ENCODE measurements at regions not wholly inside any gene's neighbourhood (a gene's known extent, or its start where the extent isn't known, plus 50 kb on each side); places are given as distances from the start of the nearest gene placed in this dataset.

- POLR2A ChIA-PET: no interaction called here
Observed at GRCh38 chr3:153268564-153269279, 106.7 kb downstream of the RAP2B start.

GRCh38 chr3:153269730-153270129 is 107.7 kb downstream of the RAP2B start:
- ChIA-PET CTCF (interaction anchor here (1.6 kb wide), 1 partner anchor 36 kb away, joined by 3 read pairs; no protein-coding TSS in a partner anchor), POLR2A (no interaction called here)
- no peak for DNase-seq (ENCODE audit: extremely low spot score)
- no peak for TF ChIP-seq CTCF (IDR thresholded peaks at IDR 0.05; ENCODE audit: control extremely low read depth, extremely low read depth, low read depth, missing control alignments)

More at GRCh38 chr3:153268564-153269279, 106.7 kb downstream of the RAP2B start:
- CTCF ChIA-PET: interaction anchor here (0.9 to 1.6 kb wide), 4 partner anchors 11 to 35 kb away, joined by 3 to 4 read pairs (median 3); no protein-coding TSS in a partner anchor
- TF ChIP-seq CTCF (IDR thresholded peaks at IDR 0.05; ENCODE audit: control extremely low read depth, extremely low read depth, low read depth, missing control alignments): no peak
- DNase-seq (ENCODE audit: extremely low spot score): no peak

- TF ChIP-seq CTCF (IDR thresholded peaks at IDR 0.05; ENCODE audit: control extremely low read depth, extremely low read depth, low read depth, missing control alignments): no peak
- no peak for DNase-seq (ENCODE audit: extremely low spot score)
- ChIA-PET POLR2A (no interaction called here), CTCF (interaction anchor here (1.4 to 1.7 kb wide), 4 partner anchors 10 to 19 kb away, joined by 3 to 5 read pairs (median 4); no protein-coding TSS in a partner anchor)
Observed at GRCh38 chr3:153273217-153273616, 111.2 kb downstream of the RAP2B start.

- no peak for TF ChIP-seq CTCF (IDR thresholded peaks at IDR 0.05; ENCODE audit: control extremely low read depth, extremely low read depth, low read depth, missing control alignments)
- ChIA-PET CTCF (interaction anchor here (1.4 to 1.7 kb wide), 3 partner anchors 11 to 19 kb away, joined by 3 to 5 read pairs (median 5); no protein-coding TSS in a partner anchor), POLR2A (no interaction called here)
- DNase-seq (ENCODE audit: extremely low spot score): no peak
Observed at GRCh38 chr3:153273767-153274435, 111.9 kb downstream of the RAP2B start.

GRCh38 chr3:153274561-153274960 is 112.5 kb downstream of the RAP2B start:
- ChIA-PET POLR2A (no interaction called here), CTCF (interaction anchor here (1.6 kb wide), 1 partner anchor 12 kb away, joined by 5 read pairs; no protein-coding TSS in a partner anchor)
- TF ChIP-seq CTCF (IDR thresholded peaks at IDR 0.05; ENCODE audit: control extremely low read depth, extremely low read depth, low read depth, missing control alignments): no peak
- DNase-seq (ENCODE audit: extremely low spot score): no peak

- CTCF ChIA-PET: no interaction called here
- no peak for TF ChIP-seq CTCF (IDR thresholded peaks at IDR 0.05; ENCODE audit: control extremely low read depth, extremely low read depth, low read depth, missing control alignments)
- POLR2A ChIA-PET: no interaction called here
- no peak for DNase-seq (ENCODE audit: extremely low spot score)
Observed at GRCh38 chr3:153275514-153275913, 113.5 kb downstream of the RAP2B start.
